OCI-LY1 (cell line): ENCODE measurements at regions not wholly inside any gene's neighbourhood (a gene's known extent, or its start where the extent isn't known, plus 50 kb on each side); places are given as distances from the start of the nearest gene placed in this dataset.

Experiments
- H2AFZ ChIP-seq: fragments of 200-600 bp; sonication (generic), shearing (Covaris generic); 2 replicates; pipeline ENCODE4 v1.6.0; 2014; ENCODE audit warnings: antibody characterized with exemption, mild to moderate bottlenecking, low read length
- H3F3A ChIP-seq: fragments of 200-600 bp; sonication (generic), shearing (Covaris generic); 2 replicates; pipeline ENCODE4 v1.6.0; 2014; ENCODE audit warnings: mild to moderate bottlenecking, antibody characterized with exemption, low read length, moderate library complexity; ENCODE audit not compliant: insufficient read depth
- H3K27ac ChIP-seq: fragments of 200-600 bp; sonication (generic); 2 replicates; pipeline ENCODE4 v1.5.1; 2014; ENCODE audit warnings: low read length, mixed run types, mild to moderate bottlenecking, low read depth; ENCODE audit not compliant: poor library complexity, severe bottlenecking
- H3K27me3 ChIP-seq: fragments of 200-600 bp; sonication (generic); 2 replicates; pipeline ENCODE4 v1.6.0; 2014; ENCODE audit warnings: antibody characterized with exemption, mild to moderate bottlenecking, low read length, moderate library complexity; ENCODE audit not compliant: insufficient read depth
- H3K36me3 ChIP-seq: fragments of 200-600 bp; sonication (generic); 2 replicates; pipeline ENCODE4 v1.6.1; 2014; ENCODE audit warnings: mild to moderate bottlenecking, antibody characterized with exemption, low read length, moderate library complexity, mixed read lengths; ENCODE audit not compliant: insufficient read depth
- H3K4me1 ChIP-seq: fragments of 200-600 bp; sonication (generic); 2 replicates; pipeline ENCODE4 v1.5.1; 2014; ENCODE audit warnings: mild to moderate bottlenecking, low read length, moderate library complexity; ENCODE audit not compliant: insufficient read depth, severe bottlenecking
- H3K4me2 ChIP-seq: fragments of 200-600 bp; sonication (generic), shearing (Covaris generic); 2 replicates; pipeline ENCODE4 v1.6.1; 2014; ENCODE audit warnings: low read length
- H3K4me3 ChIP-seq: fragments of 200-600 bp; sonication (generic); 2 replicates; pipeline ENCODE4 v1.5.1; 2014; ENCODE audit warnings: low read length, low read depth, mild to moderate bottlenecking, mixed read lengths; ENCODE audit not compliant: poor library complexity, severe bottlenecking
- H3K79me2 ChIP-seq: fragments of 200-600 bp; shearing (Covaris generic); 2 replicates; pipeline ENCODE4 v1.6.1; 2016; ENCODE audit warnings: mixed run types, low read length, mixed read lengths; ENCODE audit not compliant: insufficient read depth
- H3K9ac ChIP-seq: fragments of 200-600 bp; sonication (generic), shearing (Covaris generic); 2 replicates; pipeline ENCODE4 v1.6.1; 2014; ENCODE audit warnings: mild to moderate bottlenecking, low read length, mixed read lengths
- H3K9me2 ChIP-seq: fragments of 200-600 bp; sonication (generic), shearing (Covaris generic); 2 replicates; pipeline ENCODE4 v1.6.1; 2014; ENCODE audit warnings: low read depth, mild to moderate bottlenecking, low read length, mixed read lengths
- H3K9me3 ChIP-seq: fragments of 200-600 bp; shearing (Covaris generic); 2 replicates; pipeline ENCODE4 v1.6.1; 2014; ENCODE audit warnings: low read length, mixed read lengths
- H4K20me1 ChIP-seq: fragments of 200-600 bp; sonication (generic), shearing (Covaris generic); 2 replicates; pipeline ENCODE4 v1.6.0; 2016; ENCODE audit warnings: mild to moderate bottlenecking, low read length; ENCODE audit not compliant: insufficient read depth
- EZH2 ChIP-seq: fragments of 200-600 bp; sonication (generic), shearing (Covaris generic); IDR thresholded peaks from 2 replicates; pipeline ENCODE4 v1.8.0; 2017; ENCODE audit warnings: borderline replicate concordance, mixed run types, mild to moderate bottlenecking, antibody characterized with exemption, low read length, moderate library complexity, mixed read lengths
- TF ChIP-seq, protein P1 (sequence below): fragments of 200-600 bp; sonication (generic), shearing (Covaris generic); IDR thresholded peaks from 2 replicates; pipeline ENCODE4 v1.5.1; 2017; ENCODE audit warnings: mild to moderate bottlenecking, antibody characterized with exemption, low read length, moderate library complexity, mixed read lengths

DNA sequence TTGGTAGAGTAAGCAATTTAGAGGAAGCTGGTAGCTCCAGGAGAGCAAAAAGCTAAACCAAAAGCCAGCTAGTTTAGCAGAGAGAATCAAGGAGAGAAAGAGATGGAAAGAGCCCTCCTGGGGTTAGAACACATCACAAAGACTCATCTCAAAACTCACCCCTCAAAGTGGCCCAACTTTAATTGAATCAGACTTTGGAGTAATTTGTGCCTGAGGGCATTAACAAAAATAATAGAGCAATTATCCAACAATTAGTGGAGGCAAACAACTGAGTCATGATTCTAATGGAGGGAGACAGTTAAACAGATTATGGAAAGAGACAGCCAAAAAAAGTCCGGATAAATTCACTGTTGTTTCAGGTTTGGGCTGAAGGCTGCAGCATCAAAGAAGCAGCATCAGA is 417.4 kb downstream of the KCNJ3 start:
- no peak overlapping the region for H3K27ac ChIP-seq
- H3K9me2 ChIP-seq = no peaks in the 10 kb centered on the region
- no peak overlapping the region for H3K9ac ChIP-seq
- H3K79me2 ChIP-seq = no peaks in the 10 kb centered on the region
- peaks cover 8% of the 10 kb centered on the region; the same call in 1 of the 2 replicates for H3K9me3 ChIP-seq
- no peaks in the 10 kb centered on the region for H4K20me1 ChIP-seq
- H3K4me2 ChIP-seq = no peak overlapping the region
- H3K36me3 ChIP-seq = no peaks in the 10 kb centered on the region
- no peak for TF ChIP-seq EZH2
- TF ChIP-seq, protein P1, sequence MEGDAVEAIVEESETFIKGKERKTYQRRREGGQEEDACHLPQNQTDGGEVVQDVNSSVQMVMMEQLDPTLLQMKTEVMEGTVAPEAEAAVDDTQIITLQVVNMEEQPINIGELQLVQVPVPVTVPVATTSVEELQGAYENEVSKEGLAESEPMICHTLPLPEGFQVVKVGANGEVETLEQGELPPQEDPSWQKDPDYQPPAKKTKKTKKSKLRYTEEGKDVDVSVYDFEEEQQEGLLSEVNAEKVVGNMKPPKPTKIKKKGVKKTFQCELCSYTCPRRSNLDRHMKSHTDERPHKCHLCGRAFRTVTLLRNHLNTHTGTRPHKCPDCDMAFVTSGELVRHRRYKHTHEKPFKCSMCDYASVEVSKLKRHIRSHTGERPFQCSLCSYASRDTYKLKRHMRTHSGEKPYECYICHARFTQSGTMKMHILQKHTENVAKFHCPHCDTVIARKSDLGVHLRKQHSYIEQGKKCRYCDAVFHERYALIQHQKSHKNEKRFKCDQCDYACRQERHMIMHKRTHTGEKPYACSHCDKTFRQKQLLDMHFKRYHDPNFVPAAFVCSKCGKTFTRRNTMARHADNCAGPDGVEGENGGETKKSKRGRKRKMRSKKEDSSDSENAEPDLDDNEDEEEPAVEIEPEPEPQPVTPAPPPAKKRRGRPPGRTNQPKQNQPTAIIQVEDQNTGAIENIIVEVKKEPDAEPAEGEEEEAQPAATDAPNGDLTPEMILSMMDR = no peak
- no peaks in the 10 kb centered on the region for H3F3A ChIP-seq
- H3K27me3 ChIP-seq = no peaks in the 10 kb centered on the region
- H3K4me1 ChIP-seq = peaks cover 7% of the 10 kb centered on the region
- H2AFZ ChIP-seq = 0 out of 2 replicates have a peak overlapping the region, but pooled peaks have one; percentile 92
- H3K4me3 ChIP-seq = no peak overlapping the region

DNA sequence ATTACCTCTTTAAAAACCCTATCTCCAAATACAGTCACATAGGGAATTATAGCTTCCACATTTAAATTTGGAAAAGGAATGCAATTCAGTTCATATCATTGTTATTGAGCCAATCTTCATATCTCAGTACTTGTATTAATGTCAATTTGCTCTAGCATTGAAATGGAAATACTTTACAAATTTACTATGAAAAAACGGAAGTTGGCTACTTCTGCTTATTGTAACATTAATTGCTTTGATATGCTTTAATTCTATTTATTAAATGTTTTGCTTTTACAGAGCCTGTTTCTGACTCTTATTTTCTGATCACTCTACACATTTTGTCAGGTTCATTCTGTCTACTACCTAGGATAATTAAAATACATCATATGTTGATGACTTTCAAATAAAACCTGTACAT is 412.6 kb downstream of the KCNJ3 start:
- Histone ChIP-seq H3K9ac (no peak overlapping the region), H3F3A (no peaks in the 10 kb centered on the region), H3K79me2 (no peaks in the 10 kb centered on the region), H3K27ac (peak overlapping the region; percentile 6), H3K9me2 (no peaks in the 10 kb centered on the region), H3K27me3 (no peaks in the 10 kb centered on the region), H4K20me1 (no peaks in the 10 kb centered on the region), H3K4me2 (no peak overlapping the region), H3K4me3 (no peak overlapping the region), H2AFZ (no peak overlapping the region), H3K4me1 (peaks cover 26% of the 10 kb centered on the region), H3K36me3 (no peaks in the 10 kb centered on the region), H3K9me3 (peaks cover 4% of the 10 kb centered on the region)
- no peak for TF ChIP-seq EZH2
- TF ChIP-seq, protein P1 = no peak

DNA sequence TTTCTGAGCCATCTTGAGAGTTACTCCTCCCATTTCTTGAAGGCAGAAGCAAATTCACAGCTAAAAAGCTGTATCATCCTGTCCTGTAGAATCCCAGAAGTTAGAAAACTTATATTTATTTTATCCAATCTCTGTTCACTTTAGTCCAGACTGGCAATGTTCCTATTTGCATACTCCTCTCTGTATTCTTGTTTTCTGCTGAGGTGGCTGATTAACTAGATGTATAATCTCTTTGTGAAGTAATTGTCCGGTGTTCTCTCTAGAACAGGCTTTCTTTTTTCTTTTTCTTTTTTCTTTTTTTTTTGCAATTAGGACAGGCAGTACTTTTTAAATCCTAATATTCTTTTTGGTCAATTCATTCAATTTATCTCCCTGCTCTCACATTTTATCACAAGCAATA is 411.0 kb downstream of the KCNJ3 start:
- Histone ChIP-seq H3K9me3 (no peaks in the 10 kb centered on the region; the same call in 1 of the 2 replicates), H4K20me1 (no peaks in the 10 kb centered on the region), H3F3A (no peaks in the 10 kb centered on the region), H3K79me2 (no peaks in the 10 kb centered on the region), H2AFZ (peak overlapping the region; percentile 17; the same call in 1 of the 2 replicates), H3K27me3 (no peaks in the 10 kb centered on the region), H3K27ac (no peak overlapping the region), H3K9ac (no peak overlapping the region), H3K4me2 (no peak overlapping the region), H3K4me1 (peaks cover 26% of the 10 kb centered on the region), H3K36me3 (no peaks in the 10 kb centered on the region), H3K4me3 (no peak overlapping the region), H3K9me2 (no peaks in the 10 kb centered on the region)
- no peak for TF ChIP-seq EZH2
- TF ChIP-seq, protein P1 = no peak
